ENCODE measurements at regions not wholly inside any gene's neighbourhood (a gene's known extent, or its start where the extent isn't known, plus 50 kb on each side); places are given as distances from the start of the nearest gene placed in this dataset.
A peak's percentile ranks its signal among the peaks of the same experiment; 100 is the strongest.

GRCh38 chr15:66850078-66850991 is 148.3 kb downstream of the SMAD6 start (continued):
- TF ChIP-seq E2F4 (CRISPR knock-in tag; IDR thresholded peaks at IDR 0.05; ENCODE audit: borderline replicate concordance, low read depth), result no peak
- TF ChIP-seq FOXP1 (CRISPR knock-in tag; IDR thresholded peaks at IDR 0.05; ENCODE audit: borderline replicate concordance), result no peak

- H3K9me3 Mint-ChIP-seq, result no peaks in the 10 kb centered on the region
- H3K4me3 Mint-ChIP-seq, result no peak overlapping the region
- peaks cover 16% of the 10 kb centered on the region for H3K27me3 Mint-ChIP-seq (ENCODE audit: low read depth)
- ChIA-PET POLR2A (no interaction called here), CTCF (interaction anchor here (0.7 to 4.4 kb wide), 51 partner anchors 8 to 287 kb away, joined by 3 to 92 read pairs (median 7); partner anchors contain the start of genes LCTL and SMAD6)
- ATAC-seq, result no peak
- TF ChIP-seq GABPB1 (CRISPR knock-in tag; IDR thresholded peaks at IDR 0.05) (no peak), ETV6 (CRISPR knock-in tag; IDR thresholded peaks at IDR 0.05) (peak; percentile 49; the same call in 1 of the 2 replicates)
- TF ChIP-seq, protein P1, sequence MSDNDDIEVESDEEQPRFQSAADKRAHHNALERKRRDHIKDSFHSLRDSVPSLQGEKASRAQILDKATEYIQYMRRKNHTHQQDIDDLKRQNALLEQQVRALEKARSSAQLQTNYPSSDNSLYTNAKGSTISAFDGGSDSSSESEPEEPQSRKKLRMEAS (CRISPR knock-in tag; IDR thresholded peaks at IDR 0.05), result peak; percentile 65
- H3K36me3 Mint-ChIP-seq, result no peaks in the 10 kb centered on the region
- H3K4me1 Mint-ChIP-seq, result peaks cover 20% of the 10 kb centered on the region
- no peak overlapping the region for H3K27ac Mint-ChIP-seq
- DNase-seq (ENCODE audit: low spot score), result no peak
These were observed 148.9 kb downstream of the SMAD6 start for GRCh38 chr15:66850996-66851310.

GRCh38 chr15:66851311-66852063 is 149.5 kb downstream of the SMAD6 start:
- ChIA-PET CTCF (interaction anchor here (0.5 to 4.4 kb wide), 69 partner anchors 8 to 430 kb away, joined by 3 to 92 read pairs (median 6); partner anchors contain the start of genes LCTL, SMAD6 and SNAPC5), POLR2A (interaction anchor here (0.6 kb wide), 1 partner anchor 99 kb away, joined by 6 read pairs; no protein-coding TSS in a partner anchor)
- no peak overlapping the region for H3K27ac Mint-ChIP-seq
- peaks cover 16% of the 10 kb centered on the region for H3K27me3 Mint-ChIP-seq (ENCODE audit: low read depth)
- H3K4me1 Mint-ChIP-seq, result peaks cover 20% of the 10 kb centered on the region
- DNase-seq (ENCODE audit: low spot score), result peak; percentile 86
- ATAC-seq, result peak; percentile 86
- H3K36me3 Mint-ChIP-seq, result no peaks in the 10 kb centered on the region
- no peak overlapping the region for H3K4me3 Mint-ChIP-seq
- no peaks in the 10 kb centered on the region for H3K9me3 Mint-ChIP-seq
- TF ChIP-seq TEAD1 (CRISPR knock-in tag; IDR thresholded peaks at IDR 0.05), result 0 out of 2 replicates have a peak, but pooled peaks have one; percentile 64
- no peak for TF ChIP-seq CREB1 (CRISPR knock-in tag; IDR thresholded peaks at IDR 0.05)
- TF ChIP-seq, protein P2, sequence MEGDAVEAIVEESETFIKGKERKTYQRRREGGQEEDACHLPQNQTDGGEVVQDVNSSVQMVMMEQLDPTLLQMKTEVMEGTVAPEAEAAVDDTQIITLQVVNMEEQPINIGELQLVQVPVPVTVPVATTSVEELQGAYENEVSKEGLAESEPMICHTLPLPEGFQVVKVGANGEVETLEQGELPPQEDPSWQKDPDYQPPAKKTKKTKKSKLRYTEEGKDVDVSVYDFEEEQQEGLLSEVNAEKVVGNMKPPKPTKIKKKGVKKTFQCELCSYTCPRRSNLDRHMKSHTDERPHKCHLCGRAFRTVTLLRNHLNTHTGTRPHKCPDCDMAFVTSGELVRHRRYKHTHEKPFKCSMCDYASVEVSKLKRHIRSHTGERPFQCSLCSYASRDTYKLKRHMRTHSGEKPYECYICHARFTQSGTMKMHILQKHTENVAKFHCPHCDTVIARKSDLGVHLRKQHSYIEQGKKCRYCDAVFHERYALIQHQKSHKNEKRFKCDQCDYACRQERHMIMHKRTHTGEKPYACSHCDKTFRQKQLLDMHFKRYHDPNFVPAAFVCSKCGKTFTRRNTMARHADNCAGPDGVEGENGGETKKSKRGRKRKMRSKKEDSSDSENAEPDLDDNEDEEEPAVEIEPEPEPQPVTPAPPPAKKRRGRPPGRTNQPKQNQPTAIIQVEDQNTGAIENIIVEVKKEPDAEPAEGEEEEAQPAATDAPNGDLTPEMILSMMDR (IDR thresholded peaks at IDR 0.05), result peak; percentile 93
- TF ChIP-seq ATF2 (CRISPR knock-in tag; IDR thresholded peaks at IDR 0.05; ENCODE audit: borderline replicate concordance, low read depth), result no peak
- no peak for TF ChIP-seq ZNF423 (CRISPR knock-in tag; IDR thresholded peaks at IDR 0.05)
- no peak for TF ChIP-seq JAZF1 (CRISPR knock-in tag; IDR thresholded peaks at IDR 0.05)
- TF ChIP-seq ESRRA (CRISPR knock-in tag; IDR thresholded peaks at IDR 0.05; ENCODE audit: borderline replicate concordance), result no peak
- TF ChIP-seq TP53 (CRISPR knock-in tag; IDR thresholded peaks at IDR 0.05), result no peak
- TF ChIP-seq, protein P3, sequence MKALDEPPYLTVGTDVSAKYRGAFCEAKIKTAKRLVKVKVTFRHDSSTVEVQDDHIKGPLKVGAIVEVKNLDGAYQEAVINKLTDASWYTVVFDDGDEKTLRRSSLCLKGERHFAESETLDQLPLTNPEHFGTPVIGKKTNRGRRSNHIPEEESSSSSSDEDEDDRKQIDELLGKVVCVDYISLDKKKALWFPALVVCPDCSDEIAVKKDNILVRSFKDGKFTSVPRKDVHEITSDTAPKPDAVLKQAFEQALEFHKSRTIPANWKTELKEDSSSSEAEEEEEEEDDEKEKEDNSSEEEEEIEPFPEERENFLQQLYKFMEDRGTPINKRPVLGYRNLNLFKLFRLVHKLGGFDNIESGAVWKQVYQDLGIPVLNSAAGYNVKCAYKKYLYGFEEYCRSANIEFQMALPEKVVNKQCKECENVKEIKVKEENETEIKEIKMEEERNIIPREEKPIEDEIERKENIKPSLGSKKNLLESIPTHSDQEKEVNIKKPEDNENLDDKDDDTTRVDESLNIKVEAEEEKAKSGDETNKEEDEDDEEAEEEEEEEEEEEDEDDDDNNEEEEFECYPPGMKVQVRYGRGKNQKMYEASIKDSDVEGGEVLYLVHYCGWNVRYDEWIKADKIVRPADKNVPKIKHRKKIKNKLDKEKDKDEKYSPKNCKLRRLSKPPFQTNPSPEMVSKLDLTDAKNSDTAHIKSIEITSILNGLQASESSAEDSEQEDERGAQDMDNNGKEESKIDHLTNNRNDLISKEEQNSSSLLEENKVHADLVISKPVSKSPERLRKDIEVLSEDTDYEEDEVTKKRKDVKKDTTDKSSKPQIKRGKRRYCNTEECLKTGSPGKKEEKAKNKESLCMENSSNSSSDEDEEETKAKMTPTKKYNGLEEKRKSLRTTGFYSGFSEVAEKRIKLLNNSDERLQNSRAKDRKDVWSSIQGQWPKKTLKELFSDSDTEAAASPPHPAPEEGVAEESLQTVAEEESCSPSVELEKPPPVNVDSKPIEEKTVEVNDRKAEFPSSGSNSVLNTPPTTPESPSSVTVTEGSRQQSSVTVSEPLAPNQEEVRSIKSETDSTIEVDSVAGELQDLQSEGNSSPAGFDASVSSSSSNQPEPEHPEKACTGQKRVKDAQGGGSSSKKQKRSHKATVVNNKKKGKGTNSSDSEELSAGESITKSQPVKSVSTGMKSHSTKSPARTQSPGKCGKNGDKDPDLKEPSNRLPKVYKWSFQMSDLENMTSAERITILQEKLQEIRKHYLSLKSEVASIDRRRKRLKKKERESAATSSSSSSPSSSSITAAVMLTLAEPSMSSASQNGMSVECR (CRISPR knock-in tag; IDR thresholded peaks at IDR 0.05; ENCODE audit: borderline replicate concordance), result no peak
- TF ChIP-seq KAT7 (CRISPR knock-in tag; IDR thresholded peaks at IDR 0.05; ENCODE audit: borderline replicate concordance), result no peak
- no peak for TF ChIP-seq E2F4 (CRISPR knock-in tag; IDR thresholded peaks at IDR 0.05; ENCODE audit: borderline replicate concordance, low read depth)
- TF ChIP-seq TCF7 (CRISPR knock-in tag; IDR thresholded peaks at IDR 0.05; ENCODE audit: low read depth), result no peak
- TF ChIP-seq, protein P4, sequence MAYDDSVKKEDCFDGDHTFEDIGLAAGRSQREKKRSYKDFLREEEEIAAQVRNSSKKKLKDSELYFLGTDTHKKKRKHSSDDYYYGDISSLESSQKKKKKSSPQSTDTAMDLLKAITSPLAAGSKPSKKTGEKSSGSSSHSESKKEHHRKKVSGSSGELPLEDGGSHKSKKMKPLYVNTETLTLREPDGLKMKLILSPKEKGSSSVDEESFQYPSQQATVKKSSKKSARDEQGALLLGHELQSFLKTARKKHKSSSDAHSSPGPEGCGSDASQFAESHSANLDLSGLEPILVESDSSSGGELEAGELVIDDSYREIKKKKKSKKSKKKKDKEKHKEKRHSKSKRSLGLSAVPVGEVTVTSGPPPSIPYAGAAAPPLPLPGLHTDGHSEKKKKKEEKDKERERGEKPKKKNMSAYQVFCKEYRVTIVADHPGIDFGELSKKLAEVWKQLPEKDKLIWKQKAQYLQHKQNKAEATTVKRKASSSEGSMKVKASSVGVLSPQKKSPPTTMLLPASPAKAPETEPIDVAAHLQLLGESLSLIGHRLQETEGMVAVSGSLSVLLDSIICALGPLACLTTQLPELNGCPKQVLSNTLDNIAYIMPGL (CRISPR knock-in tag; IDR thresholded peaks at IDR 0.05), result peak; percentile 64; the same call in 1 of the 2 replicates
- no peak for TF ChIP-seq EMX1 (CRISPR knock-in tag; IDR thresholded peaks at IDR 0.05)
